Neural progenitor cell (in vitro differentiated cells): ENCODE measurements at regions not wholly inside any gene's neighbourhood (a gene's known extent, or its start where the extent isn't known, plus 50 kb on each side); places are given as distances from the start of the nearest gene placed in this dataset.
"Not testable (repeated sequence)": the region's sequence is repeated elsewhere in the genome, so short reads cannot be mapped to it uniquely, and the experiment has no call there.

Experiments
- DNase-seq: peaks from one replicate; pipeline ENCODE4 v3.0.0-alpha.2; 2016; ENCODE audit warnings: low spot score
- H2AFZ ChIP-seq: fragments of 200-600 bp; sonication (generic); replicated peaks from 2 replicates; pipeline ENCODE4 v1.6.1; 2016; ENCODE audit warnings: antibody characterized with exemption
- H3F3A ChIP-seq: fragments of 200-600 bp; sonication (generic); 2 replicates; pipeline ENCODE4 v1.6.1; 2016; ENCODE audit warnings: antibody characterized with exemption, low read depth
- H3K27ac ChIP-seq: fragments of 200-600 bp; sonication (generic); 2 replicates; pipeline ENCODE4 v1.5.1; 2016; ENCODE audit warnings: mild to moderate bottlenecking
- H3K27me3 ChIP-seq: fragments of 200-600 bp; sonication (generic); 2 replicates; pipeline ENCODE4 v1.6.1; 2016; ENCODE audit warnings: mild to moderate bottlenecking, moderate library complexity
- H3K36me3 ChIP-seq: fragments of 200-600 bp; sonication (generic); 2 replicates; pipeline ENCODE4 v1.5.1; 2016
- H3K4me1 ChIP-seq: fragments of 200-600 bp; sonication (generic); 2 replicates; pipeline ENCODE4 v1.6.1; 2016; ENCODE audit warnings: mixed run types
- H3K4me2 ChIP-seq: fragments of 200-600 bp; sonication (generic); 2 replicates; pipeline ENCODE4 v1.6.1; 2016
- H3K4me3 ChIP-seq: fragments of 200-600 bp; sonication (generic); 2 replicates; pipeline ENCODE4 v1.5.1; 2016
- H3K79me2 ChIP-seq: fragments of 200-600 bp; sonication (generic); 2 replicates; pipeline ENCODE4 v1.6.1; 2016; ENCODE audit warnings: low read depth
- H3K9ac ChIP-seq: fragments of 200-600 bp; sonication (generic); 2 replicates; pipeline ENCODE4 v1.6.1; 2016
- H3K9me3 ChIP-seq: fragments of 200-600 bp; sonication (generic); 2 replicates; pipeline ENCODE4 v1.5.1; 2016; ENCODE audit warnings: low read depth
- H4K20me1 ChIP-seq: fragments of 200-600 bp; sonication (generic); 2 replicates; pipeline ENCODE4 v1.6.1; 2016; ENCODE audit warnings: low read depth
- H3K27ac Mint-ChIP-seq: 3 replicates; pipeline ENCODE4 v1.8.0; 2021; ENCODE audit warnings: mixed read lengths
- H3K27me3 Mint-ChIP-seq: 2 replicates; pipeline ENCODE4 v1.8.0; 2022; ENCODE audit warnings: low read depth, mild to moderate bottlenecking, inconsistent platforms, moderate library complexity, mixed read lengths; ENCODE audit not compliant: insufficient read depth
- H3K36me3 Mint-ChIP-seq: 3 replicates; pipeline ENCODE4 v1.8.0; 2021; ENCODE audit warnings: mixed read lengths
- H3K4me1 Mint-ChIP-seq: 3 replicates; pipeline ENCODE4 v1.8.0; 2021; ENCODE audit warnings: mixed read lengths
- H3K4me3 Mint-ChIP-seq: 3 replicates; pipeline ENCODE4 v1.8.0; 2021; ENCODE audit warnings: mild to moderate bottlenecking, moderate library complexity, mixed read lengths
- H3K9me3 Mint-ChIP-seq: 3 replicates; pipeline ENCODE4 v1.8.0; 2020; ENCODE audit warnings: mixed read lengths
- CTCF ChIP-seq: fragments of 200-600 bp; sonication (generic); IDR thresholded peaks from 2 replicates; pipeline ENCODE4 v1.5.1; 2017; ENCODE audit warnings: antibody characterized with exemption, mild to moderate bottlenecking
- EZH2 ChIP-seq: fragments of 200-600 bp; sonication (generic); IDR thresholded peaks from 2 replicates; pipeline ENCODE4 v1.6.1; 2017; ENCODE audit warnings: antibody characterized with exemption, mild to moderate bottlenecking, moderate library complexity
- EZH2phosphoT487 ChIP-seq: fragments of 200-600 bp; sonication (generic); IDR thresholded peaks from 2 replicates; pipeline ENCODE4 v1.6.1; 2017; ENCODE audit warnings: antibody characterized with exemption

GRCh38 chr9:113738893-113739604 is 137.1 kb upstream of the ZNF618 start:
- Histone ChIP-seq H3K27ac (no peak overlapping the region), H2AFZ (no peak overlapping the region), H3K4me2 (no peak overlapping the region), H3K4me1 (peaks cover 6% of the 10 kb centered on the region), H3K27me3 (no peaks in the 10 kb centered on the region), H3K79me2 (no peaks in the 10 kb centered on the region), H3F3A (peaks cover 15% of the 10 kb centered on the region), H3K9ac (no peak overlapping the region), H4K20me1 (no peaks in the 10 kb centered on the region), H3K9me3 (no peaks in the 10 kb centered on the region), H3K4me3 (no peak overlapping the region), H3K36me3 (no peaks in the 10 kb centered on the region)
- Mint-ChIP-seq H3K4me3 (no peak overlapping the region), H3K4me1 (peaks cover 3% of the 10 kb centered on the region), H3K9me3 (peaks cover 3% of the 10 kb centered on the region), H3K27ac (no peak overlapping the region), H3K36me3 (no peaks in the 10 kb centered on the region), H3K27me3 (peaks cover 13% of the 10 kb centered on the region)
- peak; percentile 34 for DNase-seq
- TF ChIP-seq CTCF = no peak
- no peak for TF ChIP-seq EZH2
- TF ChIP-seq EZH2phosphoT487 = no peak

- not testable (repeated sequence) for H3K9me3 ChIP-seq, H3K36me3 ChIP-seq, H3K9ac ChIP-seq, H3K27me3 ChIP-seq, H3K9me3 Mint-ChIP-seq, H4K20me1 ChIP-seq, H2AFZ ChIP-seq, DNase-seq, H3K4me2 ChIP-seq, H3K36me3 Mint-ChIP-seq, H3K27ac ChIP-seq, H3K27ac Mint-ChIP-seq, H3K4me1 Mint-ChIP-seq, H3K4me3 Mint-ChIP-seq, H3K4me1 ChIP-seq, H3K4me3 ChIP-seq, H3K79me2 ChIP-seq
- H3F3A ChIP-seq = peaks cover 15% of the 10 kb centered on the region
- peaks cover 13% of the 10 kb centered on the region for H3K27me3 Mint-ChIP-seq
Observed at GRCh38 chr9:113739605-113740507, 136.3 kb upstream of the ZNF618 start.

- not testable (repeated sequence) for H3K9ac ChIP-seq, H3K36me3 Mint-ChIP-seq, H3K27me3 ChIP-seq, H3K4me2 ChIP-seq, H3K79me2 ChIP-seq, H3K4me1 ChIP-seq, H4K20me1 ChIP-seq, H3K9me3 ChIP-seq, H3K9me3 Mint-ChIP-seq, H3K4me3 ChIP-seq, H3K27ac ChIP-seq, H3K36me3 ChIP-seq, H3K4me1 Mint-ChIP-seq, H3K27ac Mint-ChIP-seq, H2AFZ ChIP-seq
- Mint-ChIP-seq H3K4me3 (peak overlapping the region; percentile 4), H3K27me3 (peaks cover 12% of the 10 kb centered on the region)
- peak; percentile 45 for DNase-seq
- H3F3A ChIP-seq = peaks cover 15% of the 10 kb centered on the region
Observed at GRCh38 chr9:113740508-113741500, 135.3 kb upstream of the ZNF618 start.
